Liver (tissue), 8 donors: ENCODE measurements at regions not wholly inside any gene's neighbourhood (a gene's known extent, or its start where the extent isn't known, plus 50 kb on each side); places are given as distances from the start of the nearest gene placed in this dataset.

Source experiments
- DNase-seq: peaks from one replicate; pipeline ENCODE4 v3.0.0-alpha.2; 2017; ENCODE audit warnings: low spot score
- H3K27ac ChIP-seq, 2 donors: one replicate each; pipeline ENCODE4 v1.7.0; 2013; ENCODE audit warnings: inconsistent platforms in 2 of 2, low read length in 2 of 2, control low read depth in 1 of 2, low read depth in 1 of 2, mild to moderate bottlenecking in 1 of 2
- H3K27me3 ChIP-seq, 4 donors: one replicate each; pipeline versions ENCODE4 v1.6.1 to v1.7.0; 2013; ENCODE audit warnings: low read length in 3 of 4, inconsistent platforms in 1 of 4, mild to moderate bottlenecking in 1 of 4, moderate library complexity in 1 of 4; ENCODE audit not compliant: control insufficient read depth in 4 of 4, insufficient read depth in 4 of 4
- H3K36me3 ChIP-seq, 4 donors: one replicate each; pipeline versions ENCODE4 v1.6.1 to v1.7.0; 2013; ENCODE audit warnings: low read length in 3 of 4, mild to moderate bottlenecking in 3 of 4, low read depth in 1 of 4, moderate library complexity in 1 of 4; ENCODE audit not compliant: control insufficient read depth in 4 of 4, insufficient read depth in 3 of 4
- H3K4me1 ChIP-seq, 4 donors: one replicate each; pipeline versions ENCODE4 v1.6.1 to v1.7.0; 2013; ENCODE audit warnings: low read length in 3 of 4, mild to moderate bottlenecking in 3 of 4, moderate library complexity in 1 of 4; ENCODE audit not compliant: control insufficient read depth in 4 of 4, insufficient read depth in 4 of 4
- H3K4me3 ChIP-seq, 3 donors: one replicate each; pipeline versions ENCODE4 v1.6.1 to v1.7.0; 2013; ENCODE audit warnings: low read length in 3 of 3, control low read depth in 1 of 3, low read depth in 1 of 3, mild to moderate bottlenecking in 1 of 3
- H3K9ac ChIP-seq, 2 donors: one replicate each; pipeline ENCODE4 v1.7.0; 2013; ENCODE audit warnings: low read length in 2 of 2, mild to moderate bottlenecking in 2 of 2, moderate library complexity in 2 of 2, control low read depth in 1 of 2, low read depth in 1 of 2
- H3K9me3 ChIP-seq, 4 donors: one replicate each; pipeline versions ENCODE4 v1.6.1 to v1.7.0; 2013; ENCODE audit warnings: low read length in 3 of 4; ENCODE audit not compliant: control insufficient read depth in 4 of 4
- ATF3 ChIP-seq: IDR thresholded peaks from 2 replicates; pipeline ENCODE4 v1.6.1; 2016; ENCODE audit warnings: antibody characterized with exemption
- CTCF ChIP-seq: fragments of 150-350 bp; IDR thresholded peaks from 2 replicates; pipeline ENCODE4 v1.5.1; 2017; ENCODE audit warnings: improper control_type of control experiment, low read depth, low read length; ENCODE audit not compliant: missing input control
- EGR1 ChIP-seq, 2 donors: IDR thresholded peaks; 2 replicates each; pipeline ENCODE4 v1.6.1; 2016 to 2018; ENCODE audit warnings: antibody characterized with exemption in 2 of 2, low read depth in 2 of 2
- FOXA1 ChIP-seq: IDR thresholded peaks from 2 replicates; pipeline ENCODE4 v1.6.1; 2016; ENCODE audit warnings: antibody characterized with exemption
- FOXA2 ChIP-seq: IDR thresholded peaks from 2 replicates; pipeline ENCODE4 v1.6.1; 2016; ENCODE audit warnings: antibody characterized with exemption
- GABPA ChIP-seq, 2 donors: IDR thresholded peaks in 1 of 2; conservative IDR thresholded peaks in 1 of 2; 2 replicates each; pipeline ENCODE4 v1.6.1; 2016; ENCODE audit warnings: antibody characterized with exemption in 2 of 2, mild to moderate bottlenecking in 1 of 2, moderate library complexity in 1 of 2
- HNF4A ChIP-seq, 2 donors: conservative IDR thresholded peaks; 2 replicates each; pipeline ENCODE4 v1.6.1; 2016; ENCODE audit warnings: antibody characterized with exemption in 2 of 2, mild to moderate bottlenecking in 2 of 2
- HNF4G ChIP-seq: IDR thresholded peaks from 2 replicates; pipeline ENCODE4 v1.6.1; 2016; ENCODE audit warnings: antibody characterized with exemption
- MAX ChIP-seq: IDR thresholded peaks from 2 replicates; pipeline ENCODE4 v1.6.1; 2016; ENCODE audit warnings: antibody characterized with exemption
- RAD21 ChIP-seq, 2 donors: IDR thresholded peaks; 2 replicates each; pipeline ENCODE4 v1.6.1; 2016; ENCODE audit warnings: antibody characterized with exemption in 2 of 2, mild to moderate bottlenecking in 2 of 2
- RXRA ChIP-seq, 2 donors: IDR thresholded peaks; 2 replicates each; pipeline ENCODE4 v1.6.1; 2017 to 2018; ENCODE audit warnings: antibody characterized with exemption in 2 of 2, mild to moderate bottlenecking in 1 of 2
- SP1 ChIP-seq: IDR thresholded peaks from 2 replicates; pipeline ENCODE4 v1.6.1; 2018; ENCODE audit warnings: antibody characterized with exemption, mild to moderate bottlenecking
- TAF1 ChIP-seq: conservative IDR thresholded peaks from 2 replicates; pipeline ENCODE4 v1.6.1; 2016; ENCODE audit warnings: antibody characterized with exemption, mild to moderate bottlenecking
- YY1 ChIP-seq: IDR thresholded peaks from 2 replicates; pipeline ENCODE4 v1.6.1; 2016; ENCODE audit warnings: antibody characterized with exemption, mild to moderate bottlenecking
- ZBTB33 ChIP-seq: IDR thresholded peaks from 2 replicates; pipeline ENCODE4 v1.6.1; 2016; ENCODE audit warnings: antibody characterized with exemption
- whole genome bisulfite sequencing: extraction: QIAGEN DNeasy Blood & Tissue Kit; methylation state at CpG from one replicate; pipeline ENCODE4 v1.1.7; 2013; 5-methylcytosine and 5-hydroxymethylcytosine counted together
- TF ChIP-seq, protein P1 (sequence below): IDR thresholded peaks from 2 replicates; pipeline ENCODE4 v1.6.1; 2016; ENCODE audit warnings: antibody characterized with exemption, mild to moderate bottlenecking
- donor health status: healthy.
- donor health status: healthy.
- donor health status: healthy.
- donor health status: healthy.
- donor health status: healthy.

GRCh38 chr17:74147056-74147835 is 56.2 kb upstream of the RPL38 start:
- no peak overlapping the region for H3K4me3 ChIP-seq
- H3K4me1 ChIP-seq = no peaks in the 10 kb centered on the region
- peak; percentile 25 for DNase-seq
- no peaks in the 10 kb centered on the region for H3K36me3 ChIP-seq
- H3K9me3 ChIP-seq = peaks cover 4 to 15% (median 9%) of the 10 kb centered on the region in 4 donors
- WGBS = 74% methylated on average over 15 of the region's 15 CpGs
- TF ChIP-seq CTCF = no peak
- no peak for TF ChIP-seq MAX
- TF ChIP-seq HNF4G = no peak
- TF ChIP-seq FOXA2 = no peak
- H3K27ac ChIP-seq = no peak overlapping the region
- peaks cover 0 to 4% (median 2%) of the 10 kb centered on the region in 4 donors for H3K27me3 ChIP-seq
- no peak overlapping the region for H3K9ac ChIP-seq

GRCh38 chr17:74147966-74148365 is 55.5 kb upstream of the RPL38 start:
- 84% methylated on average over 4 of the region's 4 CpGs for WGBS
- no peaks in the 10 kb centered on the region for H3K36me3 ChIP-seq
- peaks cover 0 to 4% (median 2%) of the 10 kb centered on the region in 4 donors for H3K27me3 ChIP-seq
- DNase-seq = peak; percentile 6
- TF ChIP-seq YY1 = no peak
- no peak for TF ChIP-seq RAD21 (IDR thresholded peaks at IDR 0.05)
- TF ChIP-seq MAX = no peak
- no peak for TF ChIP-seq FOXA2
- no peak for TF ChIP-seq ZBTB33
- no peak for TF ChIP-seq GABPA (IDR thresholded peaks at IDR 0.05 in 1 of 2, conservative IDR thresholded peaks at IDR 0.05 in 1 of 2)
- TF ChIP-seq, protein P1, sequence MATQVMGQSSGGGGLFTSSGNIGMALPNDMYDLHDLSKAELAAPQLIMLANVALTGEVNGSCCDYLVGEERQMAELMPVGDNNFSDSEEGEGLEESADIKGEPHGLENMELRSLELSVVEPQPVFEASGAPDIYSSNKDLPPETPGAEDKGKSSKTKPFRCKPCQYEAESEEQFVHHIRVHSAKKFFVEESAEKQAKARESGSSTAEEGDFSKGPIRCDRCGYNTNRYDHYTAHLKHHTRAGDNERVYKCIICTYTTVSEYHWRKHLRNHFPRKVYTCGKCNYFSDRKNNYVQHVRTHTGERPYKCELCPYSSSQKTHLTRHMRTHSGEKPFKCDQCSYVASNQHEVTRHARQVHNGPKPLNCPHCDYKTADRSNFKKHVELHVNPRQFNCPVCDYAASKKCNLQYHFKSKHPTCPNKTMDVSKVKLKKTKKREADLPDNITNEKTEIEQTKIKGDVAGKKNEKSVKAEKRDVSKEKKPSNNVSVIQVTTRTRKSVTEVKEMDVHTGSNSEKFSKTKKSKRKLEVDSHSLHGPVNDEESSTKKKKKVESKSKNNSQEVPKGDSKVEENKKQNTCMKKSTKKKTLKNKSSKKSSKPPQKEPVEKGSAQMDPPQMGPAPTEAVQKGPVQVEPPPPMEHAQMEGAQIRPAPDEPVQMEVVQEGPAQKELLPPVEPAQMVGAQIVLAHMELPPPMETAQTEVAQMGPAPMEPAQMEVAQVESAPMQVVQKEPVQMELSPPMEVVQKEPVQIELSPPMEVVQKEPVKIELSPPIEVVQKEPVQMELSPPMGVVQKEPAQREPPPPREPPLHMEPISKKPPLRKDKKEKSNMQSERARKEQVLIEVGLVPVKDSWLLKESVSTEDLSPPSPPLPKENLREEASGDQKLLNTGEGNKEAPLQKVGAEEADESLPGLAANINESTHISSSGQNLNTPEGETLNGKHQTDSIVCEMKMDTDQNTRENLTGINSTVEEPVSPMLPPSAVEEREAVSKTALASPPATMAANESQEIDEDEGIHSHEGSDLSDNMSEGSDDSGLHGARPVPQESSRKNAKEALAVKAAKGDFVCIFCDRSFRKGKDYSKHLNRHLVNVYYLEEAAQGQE = no peak
- no peak for TF ChIP-seq FOXA1
- no peak for TF ChIP-seq HNF4G
- no peak for TF ChIP-seq SP1
- no peak for TF ChIP-seq ATF3
- no peak for TF ChIP-seq TAF1
- no peak for TF ChIP-seq RXRA (IDR thresholded peaks at IDR 0.05)
- TF ChIP-seq HNF4A (conservative IDR thresholded peaks at IDR 0.05) = no peak
- TF ChIP-seq EGR1 (IDR thresholded peaks at IDR 0.05; ENCODE audit: low read depth in 2 of 2) = no peak
- TF ChIP-seq CTCF = no peak
- H3K9ac ChIP-seq = no peak overlapping the region
- peaks cover 4 to 9% (median 7%) of the 10 kb centered on the region in 4 donors for H3K9me3 ChIP-seq
- H3K4me3 ChIP-seq = no peak overlapping the region
- no peaks in the 10 kb centered on the region for H3K4me1 ChIP-seq
- H3K27ac ChIP-seq = no peak overlapping the region
